Right atrium auricular region (tissue), 2 donors: ENCODE measurements at regions not wholly inside any gene's neighbourhood (a gene's known extent, or its start where the extent isn't known, plus 50 kb on each side); places are given as distances from the start of the nearest gene placed in this dataset.
A peak's percentile ranks its signal among the peaks of the same experiment; 100 is the strongest.

Experiments
- DNase-seq: peaks from one replicate; pipeline ENCODE4 v3.0.0-alpha.2; 2019; ENCODE audit warnings: low spot score
- H3K27ac ChIP-seq, 2 donors: fragments of 200-600 bp; sonication (generic); 1 replicate in 1 of 2; 2 replicates in 1 of 2; pipeline ENCODE4 v1.5.1; 2016 to 2019
- H3K27me3 ChIP-seq, 2 donors: fragments of 200-600 bp; sonication (generic); one replicate each; pipeline versions ENCODE4 v1.5.1 to v1.6.0; 2017 to 2019
- H3K36me3 ChIP-seq: fragments of 200-600 bp; sonication (generic); one replicate; pipeline ENCODE4 v1.5.1; 2016
- H3K4me1 ChIP-seq, 2 donors: fragments of 200-600 bp; sonication (generic); one replicate each; pipeline versions ENCODE4 v1.5.1 to v1.6.0; 2017 to 2019
- H3K4me3 ChIP-seq, 2 donors: fragments of 200-600 bp; sonication (generic); 1 replicate in 1 of 2; 2 replicates in 1 of 2; pipeline ENCODE4 v1.5.1; 2017 to 2019; ENCODE audit warnings: mild to moderate bottlenecking in 1 of 2, moderate library complexity in 1 of 2
- H3K9me3 ChIP-seq, 2 donors: fragments of 200-600 bp; sonication (generic); one replicate each; pipeline ENCODE4 v1.5.1; 2019
- CTCF ChIP-seq, 2 donors: fragments of 200-600 bp; sonication (generic); IDR thresholded peaks; one replicate each; pipeline ENCODE4 v1.5.1; 2019; ENCODE audit warnings: antibody characterized with exemption in 2 of 2

- no peak for DNase-seq
- H3K36me3 ChIP-seq = no peaks in the 10 kb centered on the region
- TF ChIP-seq CTCF (IDR thresholded peaks at IDR 0.05) = no peak
- H3K4me1 ChIP-seq = peaks cover 0 to 31% of the 10 kb centered on the region in 2 donors
- no peak overlapping the region for H3K27ac ChIP-seq
- H3K9me3 ChIP-seq = no peaks in the 10 kb centered on the region
- H3K4me3 ChIP-seq = no peak overlapping the region
- H3K27me3 ChIP-seq = no peaks in the 10 kb centered on the region
Measured at GRCh38 chr10:62633976-62634375, 170.5 kb upstream of the ADO start.

- Histone ChIP-seq H3K27me3 (no peaks in the 10 kb centered on the region), H3K4me1 (peaks cover 0 to 31% of the 10 kb centered on the region in 2 donors), H3K9me3 (no peaks in the 10 kb centered on the region), H3K4me3 (no peak overlapping the region), H3K27ac (no peak overlapping the region), H3K36me3 (no peaks in the 10 kb centered on the region)
- TF ChIP-seq CTCF (IDR thresholded peaks at IDR 0.05) = no peak
- DNase-seq = no peak
Measured at GRCh38 chr10:62634576-62634975, 169.9 kb upstream of the ADO start.

GRCh38 chr10:62635127-62635526 is 169.4 kb upstream of the ADO start:
- H3K4me1 ChIP-seq = peaks cover 0 to 32% of the 10 kb centered on the region in 2 donors
- DNase-seq = no peak
- no peaks in the 10 kb centered on the region for H3K27me3 ChIP-seq
- TF ChIP-seq CTCF (IDR thresholded peaks at IDR 0.05) = no peak
- H3K4me3 ChIP-seq = no peak overlapping the region
- no peaks in the 10 kb centered on the region for H3K9me3 ChIP-seq
- no peaks in the 10 kb centered on the region for H3K36me3 ChIP-seq
- no peak overlapping the region for H3K27ac ChIP-seq

- H3K4me3 ChIP-seq = peak overlapping the region in 1 of 2 donors; percentile 23
- H3K36me3 ChIP-seq = no peaks in the 10 kb centered on the region
- no peak for TF ChIP-seq CTCF (IDR thresholded peaks at IDR 0.05)
- no peaks in the 10 kb centered on the region for H3K27me3 ChIP-seq
- no peak for DNase-seq
- peaks cover 0 to 38% of the 10 kb centered on the region in 2 donors for H3K4me1 ChIP-seq
- peak overlapping the region; percentile 40 to 41 for H3K27ac ChIP-seq
- no peaks in the 10 kb centered on the region for H3K9me3 ChIP-seq
Measured at GRCh38 chr10:62636825-62637248, 167.7 kb upstream of the ADO start.

GRCh38 chr10:62637249-62638061 is 167.1 kb upstream of the ADO start:
- Histone ChIP-seq H3K9me3 (no peaks in the 10 kb centered on the region), H3K36me3 (no peaks in the 10 kb centered on the region), H3K4me1 (peaks cover 0 to 37% of the 10 kb centered on the region in 2 donors), H3K27me3 (no peaks in the 10 kb centered on the region), H3K27ac (peak overlapping the region; percentile 40 to 41), H3K4me3 (peak overlapping the region in 1 of 2 donors; percentile 23)
- DNase-seq = no peak
- TF ChIP-seq CTCF (IDR thresholded peaks at IDR 0.05) = no peak
